NCI-H510A (cell line): ENCODE measurements at regions not wholly inside any gene's neighbourhood (a gene's known extent, or its start where the extent isn't known, plus 50 kb on each side); places are given as distances from the start of the nearest gene placed in this dataset.
A peak's percentile ranks its signal among the peaks of the same experiment; 100 is the strongest.
"Not testable (repeated sequence)": the region's sequence is repeated elsewhere in the genome, so short reads cannot be mapped to it uniquely, and the experiment has no call there.

Experiments
- DNase-seq: peaks from one replicate; lab custom pipeline; 2025; lab: John Stamatoyannopoulos, UW

GRCh38 chr10:32217216-32217615 is 129.7 kb downstream of the EPC1 start:
- no peak for DNase-seq

DNA sequence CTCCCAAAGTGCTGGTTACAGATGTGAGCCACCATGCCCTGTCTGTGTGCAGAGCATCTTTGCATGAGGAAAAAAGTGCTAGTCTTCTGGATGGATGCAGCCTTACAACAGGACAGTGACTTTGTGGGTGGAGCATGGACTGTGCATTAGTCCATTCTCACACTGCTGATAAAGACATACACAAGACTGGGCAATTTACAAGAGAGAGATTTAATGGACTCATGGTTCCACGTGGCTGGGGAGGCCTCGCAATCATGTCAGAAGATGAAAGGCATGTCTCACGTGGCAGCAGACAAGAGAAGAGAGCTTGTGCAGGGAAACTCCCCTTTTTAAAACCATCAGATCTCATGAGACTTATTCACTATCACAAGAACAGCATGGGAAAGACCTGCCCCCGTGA is 133.1 kb downstream of the EPC1 start:
- not testable (repeated sequence) for DNase-seq

GRCh38 chr10:32211046-32211363 is 136.0 kb downstream of the EPC1 start:
- DNase-seq: no peak

DNA sequence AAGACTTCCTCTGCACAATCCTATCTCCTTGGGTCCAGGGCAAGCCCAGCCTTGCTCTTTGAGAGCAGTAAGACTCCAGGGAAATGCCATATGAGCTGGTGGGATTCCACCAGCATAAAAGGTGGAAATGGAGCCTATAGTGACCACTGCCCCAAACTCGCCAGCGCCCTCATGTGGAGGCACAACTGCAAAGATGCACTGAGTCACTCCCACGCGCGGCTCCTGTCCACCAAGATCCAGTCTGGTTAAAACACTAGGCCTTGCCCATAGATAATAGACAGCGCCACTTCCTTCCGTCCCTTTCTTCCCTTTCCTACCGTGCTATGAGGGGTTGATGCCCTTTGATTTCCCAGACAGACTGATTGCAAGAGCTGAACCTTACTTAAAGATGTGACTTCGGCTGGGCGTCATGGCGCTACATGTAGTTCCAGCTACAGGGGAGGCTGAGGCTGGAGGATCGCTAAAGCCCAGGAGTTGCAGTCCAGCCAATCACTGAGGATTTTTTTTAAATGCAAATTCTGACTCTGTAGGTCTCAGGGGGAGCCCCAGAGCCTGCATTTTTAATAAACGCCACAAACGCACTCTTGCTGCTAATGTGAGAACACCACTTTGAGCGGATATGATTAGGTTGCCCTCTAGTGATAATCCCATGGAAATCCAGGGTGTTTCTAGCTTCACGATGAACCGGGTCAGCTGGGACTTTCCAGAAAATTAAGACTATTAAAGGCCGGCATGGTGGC is 136.5 kb downstream of the EPC1 start:
- peak; percentile 14 for DNase-seq

- DNase-seq: not testable (repeated sequence)
These were observed 139.0 kb downstream of the EPC1 start for GRCh38 chr10:32208005-32208404.

- peak; percentile 0 for DNase-seq
These were observed 139.4 kb downstream of the EPC1 start for GRCh38 chr10:32207544-32207943.

DNA sequence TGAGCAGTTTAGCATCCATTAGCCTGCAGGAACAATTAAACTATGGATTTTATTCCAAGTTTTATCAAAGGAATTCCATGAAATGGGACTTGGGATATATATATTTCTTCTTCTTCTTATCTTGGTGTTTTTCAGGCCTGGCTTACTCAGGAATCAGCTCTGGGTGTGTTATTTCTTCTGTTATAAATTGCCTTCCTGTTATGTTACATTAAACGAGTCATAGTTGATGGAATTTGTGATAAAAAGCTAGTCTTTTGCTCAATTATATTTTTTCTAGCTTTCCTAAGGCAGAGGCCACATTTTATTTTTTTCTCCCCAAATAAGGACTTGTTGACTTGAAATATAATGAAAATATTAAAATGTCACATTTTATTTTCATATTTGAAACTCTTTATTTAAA is 141.3 kb downstream of the EPC1 start:
- DNase-seq: no peak

DNA sequence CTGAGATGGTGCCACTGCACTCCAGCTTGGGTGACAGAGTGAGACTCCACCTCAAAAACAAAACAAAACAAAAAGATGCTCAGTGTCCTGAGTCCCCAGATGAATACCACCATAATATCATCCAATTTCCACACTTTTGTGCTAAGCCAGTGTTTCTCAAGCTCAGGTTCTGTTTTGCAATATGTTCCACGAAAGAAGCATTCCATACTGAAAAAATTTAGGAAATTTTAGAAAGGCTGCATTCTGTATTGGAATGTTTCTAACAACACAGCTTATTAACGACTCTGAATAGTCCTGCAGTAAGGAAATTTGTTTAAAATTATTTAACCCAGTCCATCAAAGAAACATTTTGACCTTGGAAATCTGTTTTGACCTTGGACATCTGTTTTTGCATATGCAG is 142.4 kb downstream of the EPC1 start:
- no peak for DNase-seq

GRCh38 chr10:32199714-32200394 is 143.6 kb upstream of the KIF5B start:
- no peak for DNase-seq

GRCh38 chr10:32197423-32197822 is 141.2 kb upstream of the KIF5B start:
- DNase-seq: no peak

DNA sequence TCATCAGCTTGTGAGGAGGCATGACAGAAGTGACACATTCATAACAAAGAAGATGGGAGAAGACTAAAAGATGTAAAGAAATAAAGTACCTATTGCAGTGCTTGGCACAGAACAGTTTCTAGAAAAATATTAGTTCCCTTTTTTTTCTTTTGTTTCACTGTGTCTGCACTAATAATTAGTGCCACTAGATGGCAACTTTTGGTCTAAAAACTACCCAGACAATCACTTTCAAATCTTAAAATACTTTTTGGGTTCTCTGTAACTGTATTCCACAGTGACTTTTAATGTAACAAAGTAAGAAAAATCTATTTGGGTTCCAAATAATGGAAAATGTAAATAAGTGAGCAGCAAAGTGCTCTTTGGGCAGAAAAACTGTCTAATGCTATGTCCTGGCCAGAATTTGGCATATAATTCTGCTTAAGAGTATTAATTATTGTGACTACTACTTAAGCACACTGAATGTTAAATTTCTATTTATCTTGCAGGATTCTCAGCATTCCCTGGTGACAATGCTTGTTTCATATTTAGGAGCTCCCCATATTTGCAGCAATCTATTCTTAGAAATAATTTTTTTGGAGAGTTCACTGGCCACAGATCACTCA is 134.8 kb upstream of the KIF5B start:
- no peak for DNase-seq

- no peak for DNase-seq
These were observed 133.3 kb upstream of the KIF5B start for GRCh38 chr10:32189400-32190084.

- not testable (repeated sequence) for DNase-seq
These were observed 132.4 kb upstream of the KIF5B start for GRCh38 chr10:32188601-32189000.

DNA sequence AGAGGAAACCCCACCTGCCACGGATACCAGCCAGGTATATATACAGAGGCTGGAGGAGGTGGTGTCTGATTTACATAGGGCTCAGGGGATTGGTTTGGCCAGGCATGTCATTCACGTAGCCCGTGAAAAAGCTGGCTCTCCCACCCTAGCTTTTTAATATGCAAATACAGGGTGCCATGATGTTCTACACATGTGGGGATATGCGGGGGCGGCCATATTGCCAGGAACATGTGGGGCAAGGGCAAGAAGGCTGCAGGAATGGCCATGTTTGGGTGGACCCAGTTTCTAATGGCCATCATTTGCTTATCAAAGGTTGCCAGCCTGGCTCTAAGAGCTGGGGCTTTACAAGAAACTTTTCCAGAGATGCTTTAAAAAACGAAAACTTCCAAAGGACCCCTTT is 131.5 kb upstream of the KIF5B start:
- no peak for DNase-seq

DNA sequence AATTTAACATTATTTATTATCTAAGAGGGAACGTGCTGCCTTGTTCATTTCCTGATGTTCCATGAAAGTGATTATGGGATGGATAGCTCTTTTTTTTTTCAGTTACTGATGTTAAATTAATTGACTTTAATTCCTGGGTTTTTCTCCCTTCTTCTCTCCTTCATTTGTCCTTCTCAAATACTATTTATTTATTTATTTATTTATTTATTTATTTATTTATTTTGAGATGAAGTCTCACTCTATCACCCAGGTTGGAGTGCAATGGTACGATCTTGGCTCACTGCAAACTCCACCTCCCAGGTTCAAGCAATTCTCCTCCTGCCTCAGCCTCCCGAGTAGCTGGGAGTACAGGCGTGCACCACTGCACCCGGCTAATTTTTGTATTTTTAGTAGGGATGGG is 127.4 kb upstream of the KIF5B start:
- DNase-seq: not testable (repeated sequence)

DNA sequence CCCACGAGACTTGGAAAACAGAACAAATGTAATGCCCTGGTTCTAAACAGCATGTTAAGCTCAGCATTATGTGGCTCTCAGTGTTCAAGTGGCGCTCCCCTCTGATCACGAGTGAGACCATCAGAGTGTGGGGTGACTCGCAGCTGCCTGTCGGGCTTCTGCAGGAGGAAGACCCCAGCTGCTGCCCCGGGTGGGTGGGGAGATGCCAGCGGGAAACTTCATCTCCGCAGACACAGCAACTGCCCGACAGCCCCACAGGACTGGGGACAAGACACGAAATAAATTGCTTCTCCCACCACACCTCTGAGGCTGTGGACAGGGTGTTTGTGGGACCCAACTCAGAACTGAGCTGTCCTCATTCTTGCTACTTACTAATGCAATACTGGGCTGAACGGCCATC is 126.3 kb upstream of the KIF5B start:
- no peak for DNase-seq

- no peak for DNase-seq
These were observed 124.4 kb upstream of the KIF5B start for GRCh38 chr10:32180390-32181280.

GRCh38 chr10:32179836-32180235 is 123.6 kb upstream of the KIF5B start:
- DNase-seq: no peak

- not testable (repeated sequence) for DNase-seq
These were observed 121.4 kb upstream of the KIF5B start for GRCh38 chr10:32177594-32177993.

GRCh38 chr10:32175629-32176028 is 119.4 kb upstream of the KIF5B start:
- DNase-seq: no peak

DNA sequence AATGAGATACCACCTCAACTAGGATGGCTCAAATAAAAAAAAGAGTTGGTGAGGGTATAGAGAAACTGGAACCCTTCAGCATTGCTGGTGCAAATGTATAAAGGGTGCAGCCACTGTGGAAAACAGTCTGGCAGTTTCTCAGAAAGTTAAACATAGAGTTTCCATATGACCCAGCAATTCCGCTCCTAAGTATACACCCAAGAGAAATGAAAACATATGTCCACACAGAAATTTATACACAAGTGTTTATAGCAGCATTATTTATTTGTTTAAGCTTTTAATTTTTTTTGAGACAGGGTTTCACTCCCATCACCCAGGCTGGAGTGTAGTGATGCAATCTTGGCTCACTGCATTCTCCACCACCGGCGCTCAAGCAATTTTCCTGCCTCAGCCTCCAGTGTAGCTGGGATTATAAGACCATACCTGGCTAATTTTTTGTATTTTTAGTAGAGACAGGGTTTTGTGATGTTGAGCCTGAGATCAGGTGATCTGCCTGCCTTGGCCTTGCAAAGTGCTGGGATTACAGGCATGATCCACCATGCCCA is 118.2 kb upstream of the KIF5B start:
- DNase-seq: no peak

GRCh38 chr10:32171204-32171603 is 115.0 kb upstream of the KIF5B start:
- peak; percentile 63 for DNase-seq
